Nephron progenitor cell (in vitro differentiated cells): ENCODE measurements at regions not wholly inside any gene's neighbourhood (a gene's known extent, or its start where the extent isn't known, plus 50 kb on each side); places are given as distances from the start of the nearest gene placed in this dataset.
A peak's percentile ranks its signal among the peaks of the same experiment; 100 is the strongest.
"Not testable (repeated sequence)": the region's sequence is repeated elsewhere in the genome, so short reads cannot be mapped to it uniquely, and the experiment has no call there.

Experiments used
- DNase-seq: peaks from one replicate; pipeline ENCODE4 v3.0.0; 2021
- H3K27ac Mint-ChIP-seq: 2 replicates; pipeline ENCODE4 v1.8.0; 2021; ENCODE audit warnings: mild to moderate bottlenecking, moderate library complexity, mixed read lengths
- H3K27me3 Mint-ChIP-seq: 2 replicates; pipeline ENCODE4 v1.8.0; 2021; ENCODE audit warnings: mild to moderate bottlenecking, low read depth, mixed read lengths; ENCODE audit not compliant: poor library complexity
- H3K36me3 Mint-ChIP-seq: 2 replicates; pipeline ENCODE4 v1.8.0; 2021; ENCODE audit warnings: low read depth, mixed read lengths
- H3K4me1 Mint-ChIP-seq: 2 replicates; pipeline ENCODE4 v1.8.0; 2021; ENCODE audit warnings: mixed read lengths
- H3K4me3 Mint-ChIP-seq: 2 replicates; pipeline ENCODE4 v1.8.0; 2021; ENCODE audit warnings: mild to moderate bottlenecking, moderate library complexity, mixed read lengths
- H3K9me3 Mint-ChIP-seq: 2 replicates; pipeline ENCODE4 v1.8.0; 2021; ENCODE audit warnings: mild to moderate bottlenecking, moderate library complexity, mixed read lengths
- CTCF ChIP-seq: fragments of 200-600 bp; sonication (generic); IDR thresholded peaks from 2 replicates; pipeline ENCODE4 v1.5.0; 2021; ENCODE audit warnings: antibody characterized with exemption

DNA sequence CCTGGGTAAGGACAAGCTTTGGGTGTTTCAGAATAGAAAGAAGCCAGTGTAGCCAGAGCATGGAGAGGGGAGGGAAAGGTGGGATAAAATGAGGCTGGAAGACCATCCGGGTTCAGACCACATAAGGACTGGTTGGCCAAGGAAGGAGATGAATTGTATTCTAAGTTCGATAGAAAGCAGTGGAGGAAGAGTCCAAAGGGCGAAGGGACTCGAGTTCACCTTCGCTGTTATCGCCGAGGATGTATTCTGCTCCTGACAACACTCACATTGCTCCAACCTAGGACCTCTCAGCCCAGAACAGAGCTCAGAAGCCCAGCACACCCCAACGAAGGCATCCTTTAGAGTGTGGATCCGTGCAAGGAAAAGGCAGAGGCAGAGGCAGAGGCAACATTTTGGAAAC, 133.1 kb upstream of the EPB41L4A start:
- H3K4me1 Mint-ChIP-seq = no peaks in the 10 kb centered on the region

GRCh38 chr5:112552791-112553190, 133.7 kb upstream of the EPB41L4A start:
- Mint-ChIP-seq H3K4me1 (no peaks in the 10 kb centered on the region), H3K9me3 (no peaks in the 10 kb centered on the region), H3K27ac (no peak overlapping the region), H3K27me3 (peaks cover 8% of the 10 kb centered on the region), H3K36me3 (no peaks in the 10 kb centered on the region), H3K4me3 (no peak overlapping the region)
- TF ChIP-seq CTCF = no peak
- no peak for DNase-seq

More for the DNA sequence above, 133.1 kb upstream of the EPB41L4A start:
- no peaks in the 10 kb centered on the region for H3K9me3 Mint-ChIP-seq
- DNase-seq = no peak
- TF ChIP-seq CTCF = no peak
- H3K27me3 Mint-ChIP-seq = peaks cover 9% of the 10 kb centered on the region
- H3K4me3 Mint-ChIP-seq = no peak overlapping the region
- H3K27ac Mint-ChIP-seq = no peak overlapping the region
- no peaks in the 10 kb centered on the region for H3K36me3 Mint-ChIP-seq

- H3K36me3 Mint-ChIP-seq = no peaks in the 10 kb centered on the region
- H3K9me3 Mint-ChIP-seq = no peaks in the 10 kb centered on the region
- TF ChIP-seq CTCF = no peak
- H3K4me1 Mint-ChIP-seq = no peaks in the 10 kb centered on the region
- no peak for DNase-seq
- no peak overlapping the region for H3K4me3 Mint-ChIP-seq
- peaks cover 7% of the 10 kb centered on the region for H3K27me3 Mint-ChIP-seq
- peak overlapping the region; percentile 31 for H3K27ac Mint-ChIP-seq
These were observed 135.3 kb upstream of the EPB41L4A start for GRCh38 chr5:112554101-112554977.

GRCh38 chr5:112555197-112555596, 136.1 kb upstream of the EPB41L4A start:
- no peaks in the 10 kb centered on the region for H3K9me3 Mint-ChIP-seq
- DNase-seq = no peak
- no peak overlapping the region for H3K27ac Mint-ChIP-seq
- no peak overlapping the region for H3K4me3 Mint-ChIP-seq
- no peak for TF ChIP-seq CTCF
- H3K36me3 Mint-ChIP-seq = no peaks in the 10 kb centered on the region
- peaks cover 5% of the 10 kb centered on the region for H3K27me3 Mint-ChIP-seq
- H3K4me1 Mint-ChIP-seq = no peaks in the 10 kb centered on the region

- DNase-seq = no peak
- Mint-ChIP-seq H3K4me1 (no peaks in the 10 kb centered on the region), H3K27me3 (peaks cover 5% of the 10 kb centered on the region), H3K9me3 (no peaks in the 10 kb centered on the region), H3K36me3 (no peaks in the 10 kb centered on the region), H3K27ac (no peak overlapping the region), H3K4me3 (no peak overlapping the region)
- TF ChIP-seq CTCF = no peak
These were observed 136.6 kb upstream of the EPB41L4A start for GRCh38 chr5:112555691-112556090.

DNA sequence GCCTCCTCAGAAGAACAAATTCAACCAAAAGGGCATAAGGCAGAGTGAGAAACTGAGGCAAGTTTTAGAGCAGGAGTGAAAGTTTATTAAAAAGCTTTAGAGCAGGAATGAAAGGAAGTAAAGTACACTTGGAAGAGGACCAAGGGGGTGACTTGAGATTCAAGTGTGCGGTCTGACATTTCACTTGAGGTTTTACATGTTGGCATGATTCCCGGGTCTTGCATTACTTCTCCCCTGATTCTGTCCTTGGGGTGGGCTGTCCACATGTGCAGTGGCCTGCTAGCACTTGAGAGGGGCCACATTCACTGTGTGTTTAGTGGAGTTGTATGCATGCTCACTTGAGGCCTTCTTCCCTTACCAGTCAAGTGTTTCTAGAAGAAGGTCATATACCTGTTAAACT, 140.4 kb upstream of the EPB41L4A start:
- peaks cover 31% of the 10 kb centered on the region for H3K9me3 Mint-ChIP-seq
- DNase-seq, H3K4me1 Mint-ChIP-seq, H3K27me3 Mint-ChIP-seq, H3K36me3 Mint-ChIP-seq, H3K4me3 Mint-ChIP-seq, H3K27ac Mint-ChIP-seq: not testable (repeated sequence)
